H4 (cell line): ENCODE measurements at regions not wholly inside any gene's neighbourhood (a gene's known extent, or its start where the extent isn't known, plus 50 kb on each side); places are given as distances from the start of the nearest gene placed in this dataset.

Source experiments
- DNase-seq: peaks from one replicate; pipeline ENCODE4 v3.0.0-alpha.2; 2015; ENCODE audit warnings: low spot score

- DNase-seq, result no peak
Observed at GRCh38 chr20:11041396-11041795, 367.6 kb upstream of the JAG1 start.

GRCh38 chr20:11043001-11043400, 369.2 kb upstream of the JAG1 start:
- no peak for DNase-seq

GRCh38 chr20:11044561-11044960, 370.8 kb upstream of the JAG1 start:
- no peak for DNase-seq

GRCh38 chr20:11045412-11046175, 371.8 kb upstream of the JAG1 start:
- DNase-seq, result no peak

- DNase-seq, result no peak
Observed at GRCh38 chr20:11047559-11047958, 373.8 kb upstream of the JAG1 start.

- no peak for DNase-seq
Observed at GRCh38 chr20:11048739-11049138, 374.9 kb upstream of the JAG1 start.

- DNase-seq, result no peak
Observed at GRCh38 chr20:11050350-11050749, 376.6 kb upstream of the JAG1 start.

GRCh38 chr20:11051136-11051535, 377.3 kb upstream of the JAG1 start:
- DNase-seq, result no peak

GRCh38 chr20:11053310-11053709, 379.5 kb upstream of the JAG1 start:
- no peak for DNase-seq

- DNase-seq, result no peak
Observed at GRCh38 chr20:11054266-11054993, 380.6 kb upstream of the JAG1 start.

GRCh38 chr20:11056414-11056813, 382.6 kb upstream of the JAG1 start:
- no peak for DNase-seq

GRCh38 chr20:11057624-11058023, 383.8 kb upstream of the JAG1 start:
- DNase-seq, result no peak

- DNase-seq, result no peak
Observed at GRCh38 chr20:11059659-11060058, 385.9 kb upstream of the JAG1 start.

GRCh38 chr20:11060423-11061185, 386.8 kb upstream of the JAG1 start:
- no peak for DNase-seq

GRCh38 chr20:11063444-11063843, 389.6 kb upstream of the JAG1 start:
- DNase-seq, result no peak

- no peak for DNase-seq
Observed at GRCh38 chr20:11064946-11065345, 391.1 kb upstream of the JAG1 start.

GRCh38 chr20:11067359-11067758, 393.6 kb upstream of the JAG1 start:
- no peak for DNase-seq

GRCh38 chr20:11072982-11073381, 399.2 kb upstream of the JAG1 start:
- DNase-seq, result no peak

GRCh38 chr20:11076434-11077105, 402.8 kb upstream of the JAG1 start:
- DNase-seq, result no peak

GRCh38 chr20:11077226-11077625, 403.4 kb upstream of the JAG1 start:
- DNase-seq, result no peak

GRCh38 chr20:11080010-11080409, 406.2 kb upstream of the JAG1 start:
- no peak for DNase-seq

GRCh38 chr20:11080781-11081377, 407.1 kb upstream of the JAG1 start:
- no peak for DNase-seq
